ENCODE measurements at regions not wholly inside any gene's neighbourhood (a gene's known extent, or its start where the extent isn't known, plus 50 kb on each side); places are given as distances from the start of the nearest gene placed in this dataset.

- Histone ChIP-seq H3K4me1 (no peaks in the 10 kb centered on the region), H3K27ac (no peak overlapping the region), H3K9me3 (no peaks in the 10 kb centered on the region), H3K4me3 (no peak overlapping the region), H3K36me3 (no peaks in the 10 kb centered on the region), H3K27me3 (no peaks in the 10 kb centered on the region)
- intact Hi-C loops (cut with DNase I; ENCODE audit: low total_unique reads), result no loop called here
- DNase-seq, result no peak
- TF ChIP-seq CTCF (IDR thresholded peaks at IDR 0.05), result no peak
Observed at GRCh38 chr4:147040874-147041273, 95.2 kb upstream of the TTC29 start.

GRCh38 chr4:147041376-147041775 is 95.7 kb upstream of the TTC29 start:
- Histone ChIP-seq H3K36me3 (no peaks in the 10 kb centered on the region), H3K4me1 (no peaks in the 10 kb centered on the region), H3K4me3 (no peak overlapping the region), H3K27me3 (no peaks in the 10 kb centered on the region), H3K9me3 (no peaks in the 10 kb centered on the region), H3K27ac (no peak overlapping the region)
- no peak for DNase-seq
- no peak for TF ChIP-seq CTCF (IDR thresholded peaks at IDR 0.05)
- intact Hi-C loops (cut with DNase I; ENCODE audit: low total_unique reads), result no loop called here

- no peaks in the 10 kb centered on the region for H3K36me3 ChIP-seq
- no peak overlapping the region for H3K27ac ChIP-seq
- no peak for TF ChIP-seq CTCF (IDR thresholded peaks at IDR 0.05)
- H3K27me3 ChIP-seq, result no peaks in the 10 kb centered on the region
- no peaks in the 10 kb centered on the region for H3K4me1 ChIP-seq
- no peaks in the 10 kb centered on the region for H3K9me3 ChIP-seq
- DNase-seq, result no peak
- no peak overlapping the region for H3K4me3 ChIP-seq
- intact Hi-C loops (cut with DNase I; ENCODE audit: low total_unique reads), result no loop called here
Observed at GRCh38 chr4:147042046-147042445, 96.4 kb upstream of the TTC29 start.

GRCh38 chr4:147044241-147044640 is 98.6 kb upstream of the TTC29 start:
- no peaks in the 10 kb centered on the region for H3K4me1 ChIP-seq
- H3K36me3 ChIP-seq, result no peaks in the 10 kb centered on the region
- TF ChIP-seq CTCF (IDR thresholded peaks at IDR 0.05), result no peak
- intact Hi-C loops (cut with DNase I; ENCODE audit: low total_unique reads), result no loop called here
- no peak overlapping the region for H3K4me3 ChIP-seq
- H3K27me3 ChIP-seq, result no peaks in the 10 kb centered on the region
- no peak for DNase-seq
- H3K27ac ChIP-seq, result no peak overlapping the region
- no peaks in the 10 kb centered on the region for H3K9me3 ChIP-seq

GRCh38 chr4:147049946-147050345 is 104.3 kb upstream of the TTC29 start:
- Histone ChIP-seq H3K27ac (peak overlapping the region in 1 of 2 donors; percentile 13), H3K4me3 (no peak overlapping the region), H3K4me1 (peaks cover 0 to 14% (median 6%) of the 10 kb centered on the region in 4 donors), H3K9me3 (no peaks in the 10 kb centered on the region), H3K27me3 (no peaks in the 10 kb centered on the region), H3K36me3 (no peaks in the 10 kb centered on the region)
- DNase-seq, result no peak
- TF ChIP-seq CTCF (IDR thresholded peaks at IDR 0.05), result no peak
- intact Hi-C loops (cut with DNase I; ENCODE audit: low total_unique reads), result no loop called here

GRCh38 chr4:147050356-147050765 is 104.7 kb upstream of the TTC29 start:
- Histone ChIP-seq H3K9me3 (no peaks in the 10 kb centered on the region), H3K36me3 (no peaks in the 10 kb centered on the region), H3K27ac (peak overlapping the region in 1 of 2 donors; percentile 13), H3K27me3 (no peaks in the 10 kb centered on the region), H3K4me1 (peaks cover 0 to 14% (median 6%) of the 10 kb centered on the region in 4 donors), H3K4me3 (no peak overlapping the region)
- TF ChIP-seq CTCF (IDR thresholded peaks at IDR 0.05), result no peak
- intact Hi-C loops (cut with DNase I; ENCODE audit: low total_unique reads), result no loop called here
- DNase-seq, result no peak

Measured in tibial artery (tissue), 4 donors.